ENCODE measurements at regions not wholly inside any gene's neighbourhood (a gene's known extent, or its start where the extent isn't known, plus 50 kb on each side); places are given as distances from the start of the nearest gene placed in this dataset.

- H3K4me3 ChIP-seq (ENCODE audit: low read depth, low read length): no peak overlapping the region
- TF ChIP-seq CTCF (IDR thresholded peaks at IDR 0.05; ENCODE audit: low read depth, low read length): no peak
Observed at GRCh38 chr14:48435221-48435620, 759.8 kb upstream of the MDGA2 start.

- H3K4me3 ChIP-seq (ENCODE audit: low read depth, low read length): no peak overlapping the region
- TF ChIP-seq CTCF (IDR thresholded peaks at IDR 0.05; ENCODE audit: low read depth, low read length): no peak
Observed at GRCh38 chr14:48430805-48431204, 755.4 kb upstream of the MDGA2 start.

- TF ChIP-seq CTCF (IDR thresholded peaks at IDR 0.05; ENCODE audit: low read depth, low read length): no peak
- H3K4me3 ChIP-seq (ENCODE audit: low read depth, low read length): no peak overlapping the region
Observed at GRCh38 chr14:48429512-48429911, 754.1 kb upstream of the MDGA2 start.

- no peak overlapping the region for H3K4me3 ChIP-seq (ENCODE audit: low read depth, low read length)
- no peak for TF ChIP-seq CTCF (IDR thresholded peaks at IDR 0.05; ENCODE audit: low read depth, low read length)
Observed at GRCh38 chr14:48417715-48418500, 742.5 kb upstream of the MDGA2 start.

- no peak for TF ChIP-seq CTCF (IDR thresholded peaks at IDR 0.05; ENCODE audit: low read depth, low read length)
- no peak overlapping the region for H3K4me3 ChIP-seq (ENCODE audit: low read depth, low read length)
Observed at GRCh38 chr14:48401321-48401720, 725.9 kb upstream of the MDGA2 start.

GRCh38 chr14:48398675-48399282 lies 723.4 kb upstream of the MDGA2 start:
- TF ChIP-seq CTCF (IDR thresholded peaks at IDR 0.05; ENCODE audit: low read depth, low read length): peak; percentile 55; the same call in 1 of the 2 replicates
- H3K4me3 ChIP-seq (ENCODE audit: low read depth, low read length): no peak overlapping the region

GRCh38 chr14:48391661-48392060 lies 716.3 kb upstream of the MDGA2 start:
- H3K4me3 ChIP-seq (ENCODE audit: low read depth, low read length): no peak overlapping the region
- no peak for TF ChIP-seq CTCF (IDR thresholded peaks at IDR 0.05; ENCODE audit: low read depth, low read length)
